Tibial artery (tissue), 4 donors: ENCODE measurements at regions not wholly inside any gene's neighbourhood (a gene's known extent, or its start where the extent isn't known, plus 50 kb on each side); places are given as distances from the start of the nearest gene placed in this dataset.

Experiments used
- DNase-seq, 2 donors: peaks; one replicate each; pipeline ENCODE4 v3.0.0-alpha.2; 2019
- H3K27ac ChIP-seq, 2 donors: fragments of 200-600 bp; sonication (generic) in 1 of 2; 1 replicate in 1 of 2; 2 replicates in 1 of 2; pipeline ENCODE4 v1.5.1; 2018 to 2019; ENCODE audit warnings: mild to moderate bottlenecking in 1 of 2
- H3K27me3 ChIP-seq, 2 donors: fragments of 200-600 bp; sonication (generic) in 1 of 2; one replicate each; pipeline versions ENCODE4 v1.5.1 to v1.6.0; 2016 to 2019
- H3K36me3 ChIP-seq, 3 donors: fragments of 200-600 bp; sonication (generic) in 2 of 3; one replicate each; pipeline ENCODE4 v1.5.1; 2016 to 2019; ENCODE audit warnings: mild to moderate bottlenecking in 2 of 3
- H3K4me1 ChIP-seq, 4 donors: fragments of 200-600 bp; sonication (generic) in 2 of 4; 1 replicate in 3 of 4; 2 replicates in 1 of 4; pipeline ENCODE4 v1.5.1; 2016 to 2019
- H3K4me3 ChIP-seq, 2 donors: fragments of 200-600 bp; sonication (generic) in 1 of 2; 1 replicate in 1 of 2; 2 replicates in 1 of 2; pipeline ENCODE4 v1.5.1; 2018 to 2019; ENCODE audit warnings: mild to moderate bottlenecking in 2 of 2
- H3K9me3 ChIP-seq, 3 donors: fragments of 200-600 bp; sonication (generic) in 1 of 3; one replicate each; pipeline ENCODE4 v1.5.1; 2016 to 2019
- intact Hi-C: fragments of 100-400 bp; cut with DNase I; formaldehyde crosslinking; loops from one replicate; pipeline ENCODE4 v1.15.0; 2023; ENCODE audit warnings: low total_unique reads
- TF ChIP-seq, protein P1 (sequence below), 2 experiments: fragments of 200-600 bp in 1 of 2; fragments of 450-650 bp in 1 of 2; IDR thresholded peaks; one replicate each; pipeline ENCODE4 v1.5.1; 2017 to 2019; ENCODE audit warnings: antibody characterized with exemption in 2 of 2, mild to moderate bottlenecking in 1 of 2, moderate library complexity in 1 of 2

- H3K4me1 ChIP-seq: no peaks in the 10 kb centered on the region
- TF ChIP-seq, protein P1, sequence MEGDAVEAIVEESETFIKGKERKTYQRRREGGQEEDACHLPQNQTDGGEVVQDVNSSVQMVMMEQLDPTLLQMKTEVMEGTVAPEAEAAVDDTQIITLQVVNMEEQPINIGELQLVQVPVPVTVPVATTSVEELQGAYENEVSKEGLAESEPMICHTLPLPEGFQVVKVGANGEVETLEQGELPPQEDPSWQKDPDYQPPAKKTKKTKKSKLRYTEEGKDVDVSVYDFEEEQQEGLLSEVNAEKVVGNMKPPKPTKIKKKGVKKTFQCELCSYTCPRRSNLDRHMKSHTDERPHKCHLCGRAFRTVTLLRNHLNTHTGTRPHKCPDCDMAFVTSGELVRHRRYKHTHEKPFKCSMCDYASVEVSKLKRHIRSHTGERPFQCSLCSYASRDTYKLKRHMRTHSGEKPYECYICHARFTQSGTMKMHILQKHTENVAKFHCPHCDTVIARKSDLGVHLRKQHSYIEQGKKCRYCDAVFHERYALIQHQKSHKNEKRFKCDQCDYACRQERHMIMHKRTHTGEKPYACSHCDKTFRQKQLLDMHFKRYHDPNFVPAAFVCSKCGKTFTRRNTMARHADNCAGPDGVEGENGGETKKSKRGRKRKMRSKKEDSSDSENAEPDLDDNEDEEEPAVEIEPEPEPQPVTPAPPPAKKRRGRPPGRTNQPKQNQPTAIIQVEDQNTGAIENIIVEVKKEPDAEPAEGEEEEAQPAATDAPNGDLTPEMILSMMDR (IDR thresholded peaks at IDR 0.05): no peak
- H3K4me3 ChIP-seq: no peak overlapping the region
- intact Hi-C loops: no loop called here
- no peaks in the 10 kb centered on the region for H3K36me3 ChIP-seq
- no peaks in the 10 kb centered on the region for H3K9me3 ChIP-seq
- DNase-seq: no peak
- H3K27me3 ChIP-seq: no peaks in the 10 kb centered on the region
- H3K27ac ChIP-seq: no peak overlapping the region
Observed at GRCh38 chr20:61065853-61066252, 186.2 kb upstream of the CDH4 start.

GRCh38 chr20:61066526-61066925 is 185.5 kb upstream of the CDH4 start:
- TF ChIP-seq, protein P1 (IDR thresholded peaks at IDR 0.05): no peak
- no peak for DNase-seq
- Histone ChIP-seq H3K27me3 (no peaks in the 10 kb centered on the region), H3K27ac (no peak overlapping the region), H3K9me3 (no peaks in the 10 kb centered on the region), H3K4me1 (no peaks in the 10 kb centered on the region), H3K4me3 (no peak overlapping the region), H3K36me3 (no peaks in the 10 kb centered on the region)
- intact Hi-C loops: no loop called here

DNA sequence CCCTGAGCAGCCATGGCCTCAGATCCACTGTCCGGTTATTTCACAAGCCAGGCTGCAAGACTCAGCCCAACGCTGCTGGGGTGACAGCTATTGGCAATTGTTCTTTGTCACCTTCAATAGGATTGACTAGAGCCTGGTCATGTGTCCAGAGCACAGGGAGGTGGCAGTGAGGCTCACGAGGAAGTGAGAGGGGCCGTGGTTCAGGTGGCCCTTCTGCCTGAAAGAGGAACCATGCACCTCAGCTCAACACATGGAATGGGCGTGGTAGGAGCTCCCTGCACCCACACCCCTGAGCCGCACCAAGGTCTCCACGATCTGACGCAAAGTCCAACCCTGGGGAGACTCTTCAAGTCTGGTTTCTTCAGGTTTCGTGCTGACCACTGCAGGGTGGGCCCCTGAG is 184.8 kb upstream of the CDH4 start:
- H3K4me3 ChIP-seq: no peak overlapping the region
- H3K4me1 ChIP-seq: no peaks in the 10 kb centered on the region
- H3K36me3 ChIP-seq: no peaks in the 10 kb centered on the region
- no peak for DNase-seq
- TF ChIP-seq, protein P1 (IDR thresholded peaks at IDR 0.05): no peak
- H3K27me3 ChIP-seq: no peaks in the 10 kb centered on the region
- H3K27ac ChIP-seq: no peak overlapping the region
- intact Hi-C loops: no loop called here
- H3K9me3 ChIP-seq: no peaks in the 10 kb centered on the region

DNA sequence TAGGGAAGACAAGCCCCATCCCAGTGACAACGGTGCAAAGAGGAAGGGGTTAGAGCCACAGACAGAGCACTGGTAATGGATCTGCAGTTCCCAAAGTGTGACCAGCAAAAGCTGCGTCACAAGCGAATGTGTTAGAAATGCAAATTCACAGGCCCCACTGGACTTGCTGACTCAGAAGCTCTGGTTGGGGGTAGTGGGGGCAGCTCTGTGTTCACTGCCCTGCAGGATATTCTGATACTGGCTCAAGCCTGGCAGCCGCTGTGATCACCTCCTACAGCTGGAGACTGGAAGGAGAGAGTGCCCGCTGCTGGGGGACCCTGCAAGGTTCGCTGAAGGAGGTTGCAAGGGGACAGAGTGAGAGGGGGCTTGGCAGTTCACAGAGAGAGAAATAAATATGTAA is 179.7 kb upstream of the CDH4 start:
- TF ChIP-seq, protein P1 (IDR thresholded peaks at IDR 0.05): no peak
- no peaks in the 10 kb centered on the region for H3K9me3 ChIP-seq

DNA sequence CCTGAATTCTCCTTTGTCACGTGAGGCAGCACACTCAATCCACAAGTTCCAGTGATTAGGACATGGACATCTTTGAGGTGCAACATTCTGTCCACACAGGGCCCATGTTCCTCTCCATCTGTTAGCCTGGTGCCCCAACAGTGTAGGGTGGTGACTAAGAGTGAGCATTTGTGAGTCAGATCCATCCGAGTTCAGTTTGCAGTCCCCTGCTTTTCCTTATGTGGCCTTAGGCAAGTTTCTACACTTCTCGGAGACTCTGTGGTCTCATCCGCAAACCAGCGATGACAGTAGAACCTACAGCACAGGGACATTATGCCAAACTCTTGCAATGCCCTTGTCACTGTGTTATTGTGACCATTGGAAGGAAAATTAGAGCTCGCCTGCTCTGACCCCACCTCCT is 178.7 kb upstream of the CDH4 start:
- Histone ChIP-seq H3K36me3 (no peaks in the 10 kb centered on the region), H3K27ac (no peak overlapping the region), H3K4me1 (no peaks in the 10 kb centered on the region), H3K4me3 (no peak overlapping the region), H3K9me3 (peaks cover 0 to 3% (median 0%) of the 10 kb centered on the region in 3 donors), H3K27me3 (no peaks in the 10 kb centered on the region)
- TF ChIP-seq, protein P1 (IDR thresholded peaks at IDR 0.05): no peak
- intact Hi-C loops: no loop called here
- DNase-seq: no peak

More for the DNA sequence above, 179.7 kb upstream of the CDH4 start:
- intact Hi-C loops: no loop called here
- H3K27ac ChIP-seq: no peak overlapping the region
- no peaks in the 10 kb centered on the region for H3K4me1 ChIP-seq
- H3K27me3 ChIP-seq: no peaks in the 10 kb centered on the region
- no peak overlapping the region for H3K4me3 ChIP-seq
- no peak for DNase-seq
- no peaks in the 10 kb centered on the region for H3K36me3 ChIP-seq

GRCh38 chr20:61082720-61083119 is 169.3 kb upstream of the CDH4 start:
- H3K4me3 ChIP-seq: no peak overlapping the region
- TF ChIP-seq, protein P1 (IDR thresholded peaks at IDR 0.05): no peak
- H3K27ac ChIP-seq: no peak overlapping the region
- H3K27me3 ChIP-seq: no peaks in the 10 kb centered on the region
- peaks cover 0 to 2% (median 0%) of the 10 kb centered on the region in 3 donors for H3K9me3 ChIP-seq
- no peak for DNase-seq
- no peaks in the 10 kb centered on the region for H3K36me3 ChIP-seq
- H3K4me1 ChIP-seq: no peaks in the 10 kb centered on the region
- intact Hi-C loops: no loop called here
